Type B pancreatic cell (in vitro differentiated cells): ENCODE measurements at regions not wholly inside any gene's neighbourhood (a gene's known extent, or its start where the extent isn't known, plus 50 kb on each side); places are given as distances from the start of the nearest gene placed in this dataset.

Experiments
- DNase-seq: peaks from one replicate; pipeline ENCODE4 v3.0.0; 2021; ENCODE audit warnings: mixed read lengths; ENCODE audit not compliant: unreplicated experiment; ENCODE audit errors: extremely low spot score
- H3K27ac Mint-ChIP-seq: 2 replicates; pipeline ENCODE4 v1.8.0; 2021; ENCODE audit warnings: mild to moderate bottlenecking, mixed read lengths
- H3K27me3 Mint-ChIP-seq: 2 replicates; pipeline ENCODE4 v1.8.0; 2021; ENCODE audit warnings: mixed read lengths
- H3K36me3 Mint-ChIP-seq: 2 replicates; pipeline ENCODE4 v1.8.0; 2021; ENCODE audit warnings: mixed read lengths
- H3K4me1 Mint-ChIP-seq: one replicate; pipeline ENCODE4 v1.8.0; 2021; ENCODE audit warnings: mixed read lengths; ENCODE audit not compliant: unreplicated experiment
- H3K4me3 Mint-ChIP-seq: 2 replicates; pipeline ENCODE4 v1.8.0; 2021; ENCODE audit warnings: mild to moderate bottlenecking, mixed read lengths
- H3K9me3 Mint-ChIP-seq: 2 replicates; pipeline ENCODE4 v1.8.0; 2021; ENCODE audit warnings: mixed read lengths
- CTCF ChIP-seq: fragments of 200-600 bp; sonication (generic); conservative IDR thresholded peaks from 2 replicates; pipeline ENCODE4 v1.5.0; 2021; ENCODE audit warnings: antibody characterized with exemption, mild to moderate bottlenecking

- H3K36me3 Mint-ChIP-seq = no peaks in the 10 kb centered on the region
- no peak overlapping the region for H3K4me3 Mint-ChIP-seq
- peaks cover 3% of the 10 kb centered on the region for H3K27me3 Mint-ChIP-seq
- no peak for TF ChIP-seq CTCF
- H3K9me3 Mint-ChIP-seq = no peaks in the 10 kb centered on the region
- DNase-seq = no peak
- H3K27ac Mint-ChIP-seq = no peak overlapping the region
- peaks cover 7% of the 10 kb centered on the region for H3K4me1 Mint-ChIP-seq
Observed at GRCh38 chr9:115543511-115543910, 425.6 kb upstream of the TNC start.

- no peaks in the 10 kb centered on the region for H3K9me3 Mint-ChIP-seq
- H3K36me3 Mint-ChIP-seq = no peaks in the 10 kb centered on the region
- no peak for TF ChIP-seq CTCF
- H3K4me1 Mint-ChIP-seq = peaks cover 20% of the 10 kb centered on the region
- no peak for DNase-seq
- H3K4me3 Mint-ChIP-seq = no peak overlapping the region
- H3K27me3 Mint-ChIP-seq = peaks cover 3% of the 10 kb centered on the region
- no peak overlapping the region for H3K27ac Mint-ChIP-seq
Observed at GRCh38 chr9:115548609-115549260, 430.8 kb upstream of the TNC start.

- Mint-ChIP-seq H3K9me3 (no peaks in the 10 kb centered on the region), H3K36me3 (no peaks in the 10 kb centered on the region), H3K27ac (no peak overlapping the region), H3K27me3 (peaks cover 3% of the 10 kb centered on the region), H3K4me1 (peaks cover 20% of the 10 kb centered on the region), H3K4me3 (no peak overlapping the region)
- TF ChIP-seq CTCF = no peak
- DNase-seq = no peak
Observed at GRCh38 chr9:115551396-115551795, 433.4 kb upstream of the TNC start.

GRCh38 chr9:115553060-115553773 is 435.3 kb upstream of the TNC start:
- no peak for DNase-seq
- Mint-ChIP-seq H3K4me1 (peaks cover 15% of the 10 kb centered on the region), H3K27ac (no peak overlapping the region), H3K9me3 (peaks cover 9% of the 10 kb centered on the region), H3K36me3 (no peaks in the 10 kb centered on the region), H3K4me3 (no peak overlapping the region), H3K27me3 (peaks cover 3% of the 10 kb centered on the region)
- TF ChIP-seq CTCF = no peak

GRCh38 chr9:115556432-115556831 is 438.5 kb upstream of the TNC start:
- Mint-ChIP-seq H3K36me3 (no peaks in the 10 kb centered on the region), H3K4me1 (peaks cover under 1% of the 10 kb centered on the region), H3K4me3 (no peak overlapping the region), H3K27ac (no peak overlapping the region), H3K27me3 (no peaks in the 10 kb centered on the region), H3K9me3 (peaks cover 9% of the 10 kb centered on the region)
- TF ChIP-seq CTCF = no peak
- DNase-seq = no peak
